Body of pancreas (tissue), 4 donors: ENCODE measurements at regions not wholly inside any gene's neighbourhood (a gene's known extent, or its start where the extent isn't known, plus 50 kb on each side); places are given as distances from the start of the nearest gene placed in this dataset.

Experiments
- ATAC-seq: fragments of 150-250 bp; one replicate; pipeline ENCODE4 v1.9.1; 2016
- DNase-seq, 4 donors: peaks; one replicate each; pipeline ENCODE4 v3.0.0-alpha.2; 2019
- H3K27ac ChIP-seq, 4 donors: fragments of 200-600 bp; sonication (generic); 1 replicate in 3 of 4; 2 replicates in 1 of 4; pipeline versions ENCODE4 v1.5.1 to v1.6.1; 2016 to 2019; ENCODE audit warnings: mild to moderate bottlenecking in 1 of 4, mixed read lengths in 1 of 4, moderate library complexity in 1 of 4
- H3K27me3 ChIP-seq, 2 donors: fragments of 200-600 bp; sonication (generic); one replicate each; pipeline ENCODE4 v1.6.0; 2016; ENCODE audit warnings: mild to moderate bottlenecking in 1 of 2
- H3K36me3 ChIP-seq, 2 donors: fragments of 200-600 bp; sonication (generic); replicated peaks in 1 of 2; 2 replicates each; pipeline ENCODE4 v1.5.1; 2016; ENCODE audit warnings: low read depth in 2 of 2; ENCODE audit not compliant: insufficient read depth in 1 of 2
- H3K4me1 ChIP-seq: fragments of 200-600 bp; sonication (generic); one replicate; pipeline ENCODE4 v1.6.0; 2016
- H3K4me3 ChIP-seq, 2 donors: fragments of 200-600 bp; sonication (generic); 1 replicate in 1 of 2; 2 replicates in 1 of 2; pipeline ENCODE4 v1.5.1; 2016 to 2019
- H3K9me3 ChIP-seq, 3 donors: fragments of 200-600 bp; sonication (generic); 1 replicate in 2 of 3; 2 replicates in 1 of 3; pipeline ENCODE4 v1.5.1; 2016
- POLR2A ChIP-seq, 3 donors: fragments of 450-650 bp; IDR thresholded peaks; one replicate each; pipeline ENCODE4 v1.6.1; 2016; ENCODE audit warnings: antibody characterized with exemption in 3 of 3, mild to moderate bottlenecking in 2 of 3
- WGBS, 2 donors: methylation state at CpG; one replicate each; pipeline ENCODE4 v1.1.5; 2017; 5-methylcytosine and 5-hydroxymethylcytosine counted together
- intact Hi-C: fragments of 100-400 bp; cut with DNase I; formaldehyde crosslinking; loops from one replicate; pipeline ENCODE4 v1.15.1; 2023
- TF ChIP-seq, protein P1 (sequence below), 7 experiments: fragments of 450-650 bp in 4 of 7; fragments of 200-600 bp in 3 of 7; sonication (generic) in 3 of 7; IDR thresholded peaks; one replicate each; pipeline ENCODE4 v1.5.1; 2016 to 2019; ENCODE audit warnings: antibody characterized with exemption in 7 of 7

DNA sequence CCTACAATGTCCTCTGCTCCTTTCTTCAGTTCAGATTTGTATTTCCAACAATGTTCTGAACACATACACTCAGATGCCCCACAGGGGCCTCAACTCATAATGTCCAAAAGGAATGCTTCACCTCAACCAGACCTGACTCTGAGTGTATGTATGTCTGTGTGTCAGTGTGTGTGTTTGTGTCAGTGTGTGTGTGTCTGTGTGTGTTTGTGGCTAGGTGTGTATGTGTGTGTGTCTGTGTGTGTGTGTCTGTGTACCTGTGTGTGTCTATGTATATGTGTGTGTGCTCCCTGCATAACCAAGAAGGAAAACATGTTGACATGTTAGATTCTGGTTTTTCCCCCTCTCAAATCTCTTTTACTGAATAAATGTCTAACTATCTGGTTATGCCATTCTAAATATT lies 87.3 kb upstream of the PCSK1 start:
- H3K4me1 ChIP-seq = peaks cover 7% of the 10 kb centered on the region
- intact Hi-C loops = no loop called here
- H3K4me3 ChIP-seq = no peak overlapping the region
- no peak for DNase-seq
- TF ChIP-seq POLR2A (IDR thresholded peaks at IDR 0.05) = no peak
- TF ChIP-seq, protein P1, sequence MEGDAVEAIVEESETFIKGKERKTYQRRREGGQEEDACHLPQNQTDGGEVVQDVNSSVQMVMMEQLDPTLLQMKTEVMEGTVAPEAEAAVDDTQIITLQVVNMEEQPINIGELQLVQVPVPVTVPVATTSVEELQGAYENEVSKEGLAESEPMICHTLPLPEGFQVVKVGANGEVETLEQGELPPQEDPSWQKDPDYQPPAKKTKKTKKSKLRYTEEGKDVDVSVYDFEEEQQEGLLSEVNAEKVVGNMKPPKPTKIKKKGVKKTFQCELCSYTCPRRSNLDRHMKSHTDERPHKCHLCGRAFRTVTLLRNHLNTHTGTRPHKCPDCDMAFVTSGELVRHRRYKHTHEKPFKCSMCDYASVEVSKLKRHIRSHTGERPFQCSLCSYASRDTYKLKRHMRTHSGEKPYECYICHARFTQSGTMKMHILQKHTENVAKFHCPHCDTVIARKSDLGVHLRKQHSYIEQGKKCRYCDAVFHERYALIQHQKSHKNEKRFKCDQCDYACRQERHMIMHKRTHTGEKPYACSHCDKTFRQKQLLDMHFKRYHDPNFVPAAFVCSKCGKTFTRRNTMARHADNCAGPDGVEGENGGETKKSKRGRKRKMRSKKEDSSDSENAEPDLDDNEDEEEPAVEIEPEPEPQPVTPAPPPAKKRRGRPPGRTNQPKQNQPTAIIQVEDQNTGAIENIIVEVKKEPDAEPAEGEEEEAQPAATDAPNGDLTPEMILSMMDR (IDR thresholded peaks at IDR 0.05) = no peak
- no peak for ATAC-seq
- no peak overlapping the region for H3K27ac ChIP-seq
- no peaks in the 10 kb centered on the region for H3K36me3 ChIP-seq
- H3K27me3 ChIP-seq = no peaks in the 10 kb centered on the region
- no peaks in the 10 kb centered on the region for H3K9me3 ChIP-seq

DNA sequence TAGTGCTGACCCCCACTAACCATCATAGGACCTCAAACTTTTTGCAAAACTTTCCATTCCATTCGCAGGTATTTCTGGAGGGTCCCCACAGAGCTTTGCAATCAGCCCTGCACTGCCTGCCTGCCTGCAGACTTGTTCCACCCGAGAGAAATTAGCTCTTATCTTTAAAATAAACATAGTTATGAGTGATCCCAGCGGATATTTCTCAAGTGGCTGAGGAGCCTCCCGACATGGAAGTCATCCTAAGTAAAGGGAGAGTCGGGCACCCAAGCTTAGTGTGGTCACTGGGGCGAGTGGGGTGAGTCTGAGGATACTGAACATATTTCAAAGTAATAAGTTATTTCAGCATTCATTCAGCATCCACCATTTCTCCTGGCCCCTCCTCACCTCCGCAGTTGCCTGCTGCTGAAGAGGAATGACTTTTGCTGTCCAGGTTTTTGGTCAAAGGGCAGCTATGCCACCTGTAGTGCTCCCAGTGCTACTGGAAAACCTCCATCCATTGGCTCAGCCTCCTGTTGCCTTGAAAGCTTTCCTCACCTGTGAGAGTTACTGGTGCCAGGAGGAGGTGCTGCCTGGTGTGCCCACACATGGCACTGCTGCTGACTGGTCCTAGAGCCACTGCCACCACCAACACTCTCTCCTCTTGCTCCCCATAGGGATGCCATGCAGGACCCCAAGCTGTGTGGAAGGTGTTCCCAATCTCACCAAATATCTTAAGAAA lies 89.7 kb upstream of the PCSK1 start:
- no peak for TF ChIP-seq POLR2A (IDR thresholded peaks at IDR 0.05)
- TF ChIP-seq, protein P1 (IDR thresholded peaks at IDR 0.05) = no peak
- Histone ChIP-seq H3K27ac (no peak overlapping the region), H3K9me3 (no peaks in the 10 kb centered on the region), H3K4me1 (peaks cover 7% of the 10 kb centered on the region), H3K36me3 (no peaks in the 10 kb centered on the region), H3K27me3 (no peaks in the 10 kb centered on the region), H3K4me3 (no peak overlapping the region)
- WGBS, 2 donors = 29 to 43% methylated on average over 7 of the region's 7 CpGs
- DNase-seq = peak; percentile 34 to 73 (median 56)
- intact Hi-C loops = no loop called here
- ATAC-seq = peak; percentile 80

GRCh38 chr5:96527768-96528661 lies 95.0 kb upstream of the PCSK1 start:
- 93% methylated on average over 1 of the region's 1 CpG for WGBS, 2 donors
- intact Hi-C loops = no loop called here
- H3K36me3 ChIP-seq = no peaks in the 10 kb centered on the region
- H3K9me3 ChIP-seq = no peaks in the 10 kb centered on the region
- TF ChIP-seq, protein P1 (IDR thresholded peaks at IDR 0.05) = no peak
- TF ChIP-seq POLR2A (IDR thresholded peaks at IDR 0.05) = no peak
- ATAC-seq (no peak), DNase-seq (no peak)
- no peak overlapping the region for H3K4me3 ChIP-seq
- H3K4me1 ChIP-seq = peaks cover 3% of the 10 kb centered on the region
- no peaks in the 10 kb centered on the region for H3K27me3 ChIP-seq
- H3K27ac ChIP-seq = no peak overlapping the region

GRCh38 chr5:96528826-96529474 lies 95.9 kb upstream of the PCSK1 start:
- 63 to 65% methylated on average over 4 of the region's 4 CpGs for WGBS, 2 donors
- Histone ChIP-seq H3K4me3 (no peak overlapping the region), H3K4me1 (no peaks in the 10 kb centered on the region), H3K36me3 (no peaks in the 10 kb centered on the region), H3K27me3 (no peaks in the 10 kb centered on the region), H3K27ac (no peak overlapping the region), H3K9me3 (no peaks in the 10 kb centered on the region)
- DNase-seq (no peak), ATAC-seq (no peak)
- TF ChIP-seq, protein P1 (IDR thresholded peaks at IDR 0.05) = no peak
- TF ChIP-seq POLR2A (IDR thresholded peaks at IDR 0.05) = no peak
- intact Hi-C loops = no loop called here
